Prostate gland (tissue), 2 donors: ENCODE measurements at regions not wholly inside any gene's neighbourhood (a gene's known extent, or its start where the extent isn't known, plus 50 kb on each side); places are given as distances from the start of the nearest gene placed in this dataset.
"Not testable (repeated sequence)": the region's sequence is repeated elsewhere in the genome, so short reads cannot be mapped to it uniquely, and the experiment has no call there.

Experiments
- DNase-seq: peaks from one replicate; pipeline ENCODE4 v3.0.0-alpha.2; 2019; ENCODE audit warnings: low spot score
- H3K27ac ChIP-seq, 2 donors: fragments of 200-600 bp; sonication (generic); 2 replicates each; pipeline ENCODE4 v1.5.1; 2017 to 2019
- H3K27me3 ChIP-seq: fragments of 200-600 bp; sonication (generic); replicated peaks from 2 replicates; pipeline ENCODE4 v1.5.1; 2019; ENCODE audit not compliant: insufficient read depth
- H3K36me3 ChIP-seq, 2 donors: fragments of 200-600 bp; sonication (generic); 1 replicate in 1 of 2; 2 replicates in 1 of 2; pipeline versions ENCODE4 v1.5.1 to v1.8.1; 2017 to 2019
- H3K4me1 ChIP-seq: fragments of 200-600 bp; sonication (generic); replicated peaks from 2 replicates; pipeline ENCODE4 v1.5.1; 2019
- H3K4me3 ChIP-seq, 2 donors: fragments of 200-600 bp; sonication (generic); 2 replicates each; pipeline ENCODE4 v1.5.1; 2017 to 2019
- H3K9me3 ChIP-seq: fragments of 200-600 bp; sonication (generic); 2 replicates; pipeline ENCODE4 v1.5.1; 2017
- POLR2A ChIP-seq: fragments of 450-650 bp; IDR thresholded peaks from one replicate; pipeline ENCODE4 v1.6.1; 2016; ENCODE audit warnings: antibody characterized with exemption, mild to moderate bottlenecking
- POLR2AphosphoS5 ChIP-seq: sonication (generic); formaldehyde crosslinking; IDR thresholded peaks from one replicate; pipeline ENCODE4 v1.6.1; 2017; ENCODE audit warnings: antibody characterized with exemption
- WGBS: methylation state at CpG from one replicate; pipeline ENCODE4 v1.1.5; 2018; 5-methylcytosine and 5-hydroxymethylcytosine counted together
- intact Hi-C: fragments of 100-400 bp; cut with DNase I; formaldehyde crosslinking; loops from one replicate; pipeline ENCODE4 v1.14.2; 2022
- TF ChIP-seq, protein P1 (sequence below), 4 experiments: fragments of 200-600 bp in 2 of 4; fragments of 450-650 bp in 2 of 4; sonication (generic) in 2 of 4; IDR thresholded peaks; 1 replicate in 3 of 4; 2 replicates in 1 of 4; pipeline ENCODE4 v1.5.1; 2016 to 2019; ENCODE audit warnings: antibody characterized with exemption in 4 of 4, mild to moderate bottlenecking in 2 of 4, moderate library complexity in 2 of 4

- no peaks in the 10 kb centered on the region for H3K4me1 ChIP-seq
- H3K36me3 ChIP-seq, result no peaks in the 10 kb centered on the region
- TF ChIP-seq POLR2A (no peak), POLR2AphosphoS5 (no peak)
- TF ChIP-seq, protein P1, sequence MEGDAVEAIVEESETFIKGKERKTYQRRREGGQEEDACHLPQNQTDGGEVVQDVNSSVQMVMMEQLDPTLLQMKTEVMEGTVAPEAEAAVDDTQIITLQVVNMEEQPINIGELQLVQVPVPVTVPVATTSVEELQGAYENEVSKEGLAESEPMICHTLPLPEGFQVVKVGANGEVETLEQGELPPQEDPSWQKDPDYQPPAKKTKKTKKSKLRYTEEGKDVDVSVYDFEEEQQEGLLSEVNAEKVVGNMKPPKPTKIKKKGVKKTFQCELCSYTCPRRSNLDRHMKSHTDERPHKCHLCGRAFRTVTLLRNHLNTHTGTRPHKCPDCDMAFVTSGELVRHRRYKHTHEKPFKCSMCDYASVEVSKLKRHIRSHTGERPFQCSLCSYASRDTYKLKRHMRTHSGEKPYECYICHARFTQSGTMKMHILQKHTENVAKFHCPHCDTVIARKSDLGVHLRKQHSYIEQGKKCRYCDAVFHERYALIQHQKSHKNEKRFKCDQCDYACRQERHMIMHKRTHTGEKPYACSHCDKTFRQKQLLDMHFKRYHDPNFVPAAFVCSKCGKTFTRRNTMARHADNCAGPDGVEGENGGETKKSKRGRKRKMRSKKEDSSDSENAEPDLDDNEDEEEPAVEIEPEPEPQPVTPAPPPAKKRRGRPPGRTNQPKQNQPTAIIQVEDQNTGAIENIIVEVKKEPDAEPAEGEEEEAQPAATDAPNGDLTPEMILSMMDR (IDR thresholded peaks at IDR 0.05), result no peak
- DNase-seq, result no peak
- no peak overlapping the region for H3K4me3 ChIP-seq
- WGBS, result 98% methylated on average over 5 of the region's 5 CpGs
- no peaks in the 10 kb centered on the region for H3K9me3 ChIP-seq
- peaks cover 2% of the 10 kb centered on the region for H3K27me3 ChIP-seq
- H3K27ac ChIP-seq, result no peak overlapping the region
- intact Hi-C loops, result no loop called here
Observed at GRCh38 chr12:113535100-113535499, 63.4 kb upstream of the LHX5 start.

- Histone ChIP-seq H3K4me3 (no peak overlapping the region), H3K36me3 (no peaks in the 10 kb centered on the region), H3K4me1 (no peaks in the 10 kb centered on the region), H3K9me3 (no peaks in the 10 kb centered on the region), H3K27ac (no peak overlapping the region), H3K27me3 (peaks cover 2% of the 10 kb centered on the region)
- no peak for DNase-seq
- TF ChIP-seq POLR2AphosphoS5, result no peak
- intact Hi-C loops, result no loop called here
- WGBS, result 93% methylated on average over 6 of the region's 6 CpGs
Observed at GRCh38 chr12:113534555-113534954, 62.9 kb upstream of the LHX5 start.

- 61% methylated on average over 7 of the region's 7 CpGs for WGBS
- DNase-seq, result no peak
- intact Hi-C loops, result no loop called here
- Histone ChIP-seq H3K4me1 (no peaks in the 10 kb centered on the region), H3K27ac (no peak overlapping the region), H3K4me3 (no peak overlapping the region), H3K36me3 (no peaks in the 10 kb centered on the region), H3K27me3 (peaks cover 2% of the 10 kb centered on the region), H3K9me3 (no peaks in the 10 kb centered on the region)
- TF ChIP-seq, protein P1 (IDR thresholded peaks at IDR 0.05), result no peak
- TF ChIP-seq POLR2AphosphoS5, result no peak
- no peak for TF ChIP-seq POLR2A
Observed at GRCh38 chr12:113533842-113534375, 62.2 kb upstream of the LHX5 start.

- 76% methylated on average over 13 of the region's 13 CpGs for WGBS
- TF ChIP-seq POLR2A (no peak), POLR2AphosphoS5 (no peak)
- TF ChIP-seq, protein P1 (IDR thresholded peaks at IDR 0.05), result no peak
- intact Hi-C loops, result no loop called here
Observed at GRCh38 chr12:113532292-113532691, 60.6 kb upstream of the LHX5 start.

GRCh38 chr12:113531073-113531472, 59.4 kb upstream of the LHX5 start:
- DNase-seq, result not testable (repeated sequence)

More at GRCh38 chr12:113532292-113532691, 60.6 kb upstream of the LHX5 start:
- Histone ChIP-seq H3K27me3 (peaks cover 10% of the 10 kb centered on the region), H3K9me3 (no peaks in the 10 kb centered on the region), H3K4me1 (no peaks in the 10 kb centered on the region), H3K4me3 (no peak overlapping the region), H3K36me3 (no peaks in the 10 kb centered on the region), H3K27ac (no peak overlapping the region)
- no peak for DNase-seq

GRCh38 chr12:113528606-113529293, 57.1 kb upstream of the LHX5 start:
- peaks cover 19% of the 10 kb centered on the region for H3K27me3 ChIP-seq
- H3K4me1 ChIP-seq, result no peaks in the 10 kb centered on the region
- H3K36me3 ChIP-seq, result no peaks in the 10 kb centered on the region
- no peak overlapping the region for H3K4me3 ChIP-seq
- TF ChIP-seq POLR2A (no peak), POLR2AphosphoS5 (no peak)
- TF ChIP-seq, protein P1 (IDR thresholded peaks at IDR 0.05), result no peak
- no peaks in the 10 kb centered on the region for H3K9me3 ChIP-seq
- intact Hi-C loops, result no loop called here
- no peak for DNase-seq
- H3K27ac ChIP-seq, result no peak overlapping the region
- 18% methylated on average over 13 of the region's 14 CpGs for WGBS

More at GRCh38 chr12:113531073-113531472, 59.4 kb upstream of the LHX5 start:
- H3K4me1 ChIP-seq, H3K36me3 ChIP-seq, H3K4me3 ChIP-seq, H3K27ac ChIP-seq, H3K9me3 ChIP-seq, intact Hi-C loops: not testable (repeated sequence)
- 82% methylated on average over 3 of the region's 3 CpGs for WGBS
- peaks cover 11% of the 10 kb centered on the region for H3K27me3 ChIP-seq
